Ovary (tissue), 3 donors: ENCODE measurements at regions not wholly inside any gene's neighbourhood (a gene's known extent, or its start where the extent isn't known, plus 50 kb on each side); places are given as distances from the start of the nearest gene placed in this dataset.

Experiments
- POLR2A ChIP-seq: fragments of 450-650 bp; IDR thresholded peaks from one replicate; pipeline ENCODE4 v1.6.1; 2017; ENCODE audit warnings: antibody characterized with exemption, mild to moderate bottlenecking, moderate library complexity
- TF ChIP-seq, protein P1 (sequence below), 3 donors: fragments of 450-650 bp in 2 of 3; fragments of 200-600 bp in 1 of 3; IDR thresholded peaks; one replicate each; pipeline versions ENCODE4 v1.5.1 to v1.8.0; 2016 to 2022; ENCODE audit warnings: antibody characterized with exemption in 3 of 3, mild to moderate bottlenecking in 1 of 3
- donor health status: DM: no; HTN: no; CAD: no.

DNA sequence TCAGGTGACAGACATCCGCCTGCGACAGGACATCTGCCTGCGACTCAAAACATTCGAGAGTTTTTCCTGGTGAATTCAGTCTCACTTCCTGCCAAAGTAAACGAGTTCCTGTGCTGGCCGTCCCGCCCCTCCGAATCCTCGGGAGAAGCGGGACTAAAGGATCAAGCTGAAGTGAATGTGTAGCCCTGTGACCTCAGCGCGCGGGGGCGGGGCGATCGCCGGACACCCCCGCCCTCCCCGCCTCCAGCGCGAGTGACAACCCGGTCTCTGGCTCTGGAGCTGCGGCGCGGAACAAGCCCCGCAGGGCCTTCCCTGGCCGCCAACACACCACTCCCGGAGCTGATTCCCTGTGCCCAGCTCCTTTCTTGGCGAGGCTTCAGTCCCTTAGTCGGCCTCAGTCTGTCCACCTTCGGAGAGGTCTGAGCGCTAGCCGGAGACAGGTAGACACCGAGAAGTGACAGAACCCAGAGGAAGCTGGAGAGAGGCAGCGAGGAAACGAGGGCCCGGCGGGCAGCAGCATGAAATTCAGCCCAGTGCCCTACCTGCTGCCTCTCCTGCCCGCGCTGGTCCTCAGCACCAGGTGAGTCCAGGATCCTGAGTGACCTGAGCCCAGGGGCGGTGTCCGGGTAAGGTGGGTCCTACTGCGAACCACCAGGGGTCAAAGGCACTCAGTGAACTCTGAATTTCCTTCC lies 766.4 kb upstream of the LUZP2 start:
- TF ChIP-seq, protein P1, sequence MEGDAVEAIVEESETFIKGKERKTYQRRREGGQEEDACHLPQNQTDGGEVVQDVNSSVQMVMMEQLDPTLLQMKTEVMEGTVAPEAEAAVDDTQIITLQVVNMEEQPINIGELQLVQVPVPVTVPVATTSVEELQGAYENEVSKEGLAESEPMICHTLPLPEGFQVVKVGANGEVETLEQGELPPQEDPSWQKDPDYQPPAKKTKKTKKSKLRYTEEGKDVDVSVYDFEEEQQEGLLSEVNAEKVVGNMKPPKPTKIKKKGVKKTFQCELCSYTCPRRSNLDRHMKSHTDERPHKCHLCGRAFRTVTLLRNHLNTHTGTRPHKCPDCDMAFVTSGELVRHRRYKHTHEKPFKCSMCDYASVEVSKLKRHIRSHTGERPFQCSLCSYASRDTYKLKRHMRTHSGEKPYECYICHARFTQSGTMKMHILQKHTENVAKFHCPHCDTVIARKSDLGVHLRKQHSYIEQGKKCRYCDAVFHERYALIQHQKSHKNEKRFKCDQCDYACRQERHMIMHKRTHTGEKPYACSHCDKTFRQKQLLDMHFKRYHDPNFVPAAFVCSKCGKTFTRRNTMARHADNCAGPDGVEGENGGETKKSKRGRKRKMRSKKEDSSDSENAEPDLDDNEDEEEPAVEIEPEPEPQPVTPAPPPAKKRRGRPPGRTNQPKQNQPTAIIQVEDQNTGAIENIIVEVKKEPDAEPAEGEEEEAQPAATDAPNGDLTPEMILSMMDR (IDR thresholded peaks at IDR 0.05), result no peak
- no peak for TF ChIP-seq POLR2A
